Pons (tissue), 1 donor: ENCODE measurements at regions not wholly inside any gene's neighbourhood (a gene's known extent, or its start where the extent isn't known, plus 50 kb on each side); places are given as distances from the start of the nearest gene placed in this dataset.
"Not testable (repeated sequence)": the region's sequence is repeated elsewhere in the genome, so short reads cannot be mapped to it uniquely, and the experiment has no call there.

ENCODE experiments used
- DNase-seq: peaks from one replicate; pipeline ENCODE4 v3.0.0-alpha.2; 2016; ENCODE audit warnings: low spot score

DNA sequence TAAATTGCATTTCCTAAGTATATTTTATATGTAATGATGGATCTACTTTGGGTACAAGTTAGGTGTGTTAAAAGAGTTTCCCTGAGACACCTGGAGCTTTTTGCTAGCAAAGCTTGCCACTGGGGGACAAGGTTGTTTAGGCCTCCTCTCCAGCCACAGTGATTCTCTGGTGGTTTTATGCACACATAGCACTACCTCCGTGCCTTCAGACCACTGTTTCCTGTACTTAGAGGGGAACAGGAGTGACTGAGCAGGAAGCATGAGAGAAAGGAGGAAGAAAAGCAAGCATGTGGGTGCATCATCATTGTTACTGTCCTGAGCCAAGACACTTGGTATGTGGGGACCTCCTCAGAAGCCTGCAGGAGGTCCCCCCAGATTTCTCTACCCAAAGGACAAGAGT lies 272.1 kb downstream of the RASEF start:
- DNase-seq: no peak

DNA sequence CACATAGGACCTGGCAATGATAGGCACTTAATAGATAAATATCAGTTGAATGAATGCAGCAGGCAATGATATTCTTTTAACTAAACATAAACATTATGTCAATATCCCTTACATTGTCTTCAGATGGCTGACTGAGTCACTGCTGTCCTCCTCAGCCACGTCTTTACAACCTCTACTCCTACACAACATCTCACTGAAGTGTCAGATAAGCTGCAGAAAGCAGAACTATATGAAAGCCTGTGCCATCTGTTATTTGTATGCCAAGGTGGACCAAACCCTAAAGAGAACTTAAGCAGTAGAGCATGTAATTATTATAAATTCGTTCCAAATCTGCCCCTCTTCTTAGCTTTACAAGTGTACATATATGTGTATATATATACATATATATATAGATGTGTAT lies 271.2 kb downstream of the RASEF start:
- DNase-seq: no peak

DNA sequence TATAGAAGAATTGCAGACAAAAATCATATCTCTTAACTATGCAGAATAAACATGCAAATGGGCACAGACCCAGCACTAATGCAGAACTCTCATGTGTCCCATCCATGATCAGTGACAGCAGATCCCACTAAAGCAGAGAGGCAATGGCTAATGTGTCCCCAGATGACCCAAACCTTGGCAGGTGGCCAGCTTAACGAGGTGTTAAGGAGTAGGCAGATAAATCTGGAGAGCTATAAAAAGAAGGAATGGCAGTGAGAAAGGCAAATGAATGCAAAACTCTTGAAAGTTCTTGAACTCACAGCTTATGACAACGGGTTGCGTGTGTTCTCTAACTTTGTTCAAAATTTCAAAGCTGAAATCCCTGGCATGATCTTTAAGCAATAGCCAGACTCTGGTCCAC lies 265.4 kb downstream of the RASEF start:
- no peak for DNase-seq

DNA sequence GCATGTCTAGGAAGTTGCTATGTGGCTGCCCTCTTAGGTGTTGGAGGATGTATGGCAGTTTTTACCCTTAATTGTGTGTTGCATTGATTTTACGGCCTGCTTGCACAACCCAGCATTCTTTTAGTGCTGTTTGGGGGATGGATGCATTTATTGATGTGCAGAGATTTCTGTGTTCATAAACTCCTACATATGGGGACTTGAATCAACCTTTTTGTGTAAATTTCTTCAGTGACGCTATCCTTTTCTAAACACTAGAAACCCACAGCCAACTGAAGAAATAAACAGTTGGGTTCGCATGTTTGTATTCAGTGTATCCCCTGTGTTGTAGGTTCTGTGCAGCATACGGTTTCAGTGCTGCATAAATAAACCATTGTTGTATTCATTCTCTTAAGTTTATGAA lies 263.7 kb downstream of the RASEF start:
- no peak for DNase-seq

DNA sequence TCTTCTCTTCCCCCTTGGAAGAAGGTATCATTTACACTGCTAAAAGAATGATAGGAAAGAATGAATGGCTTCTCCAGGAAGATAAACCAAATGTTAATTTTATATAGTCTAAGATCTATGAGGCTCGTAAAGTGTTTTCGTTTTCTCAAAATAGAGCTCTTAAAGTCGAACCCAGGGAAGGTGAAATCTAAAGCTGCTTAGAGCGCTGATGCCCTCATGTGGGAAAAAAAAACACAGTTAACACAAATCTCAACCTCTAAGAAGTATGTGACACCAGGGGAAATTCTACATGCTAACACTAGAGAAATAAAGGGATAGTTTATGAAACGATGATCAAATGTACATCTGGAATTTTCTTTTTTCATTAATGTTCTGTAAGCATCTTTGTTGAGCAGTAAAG lies 257.9 kb downstream of the RASEF start:
- no peak for DNase-seq

DNA sequence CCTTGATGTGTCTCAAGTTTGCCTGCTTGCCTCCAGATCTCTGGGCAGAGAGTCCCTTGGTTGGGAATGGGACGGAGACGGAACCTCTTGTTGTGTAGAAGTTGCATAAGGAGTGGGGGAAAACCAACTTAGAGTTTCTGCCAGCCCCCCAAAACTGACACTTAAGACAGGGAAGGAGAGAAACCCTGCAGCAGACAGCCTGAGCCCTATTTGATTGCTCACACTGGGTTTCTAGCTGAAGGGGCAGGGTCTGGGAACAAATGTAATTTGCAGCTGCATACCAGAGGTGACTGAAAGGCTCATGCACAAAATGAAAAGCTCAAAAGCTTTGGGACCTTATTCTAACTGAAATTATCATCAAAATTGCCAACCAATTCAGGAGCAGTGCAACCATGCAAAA lies 254.5 kb downstream of the RASEF start:
- no peak for DNase-seq

DNA sequence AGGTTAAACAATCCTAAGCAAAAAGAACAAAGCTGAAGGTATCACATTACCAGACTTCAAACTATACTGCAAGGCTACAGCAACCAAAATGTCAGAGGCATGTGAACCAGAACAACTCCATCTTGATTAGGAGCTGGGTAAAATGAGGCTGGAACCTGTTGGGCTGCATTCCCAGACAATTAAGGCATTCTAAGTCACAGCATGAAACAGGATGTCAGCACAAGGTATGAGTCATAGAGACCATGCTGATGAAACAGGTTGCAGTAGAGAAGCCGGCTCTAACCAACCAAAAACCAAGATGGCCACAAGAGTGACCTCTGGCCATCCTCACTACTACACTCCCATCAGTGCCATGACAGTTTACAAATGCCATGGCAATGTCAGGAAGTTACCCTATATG lies 252.0 kb downstream of the RASEF start:
- DNase-seq: no peak

- DNase-seq: no peak
Observed at GRCh38 chr9:82819260-82819659, 243.7 kb downstream of the RASEF start.

DNA sequence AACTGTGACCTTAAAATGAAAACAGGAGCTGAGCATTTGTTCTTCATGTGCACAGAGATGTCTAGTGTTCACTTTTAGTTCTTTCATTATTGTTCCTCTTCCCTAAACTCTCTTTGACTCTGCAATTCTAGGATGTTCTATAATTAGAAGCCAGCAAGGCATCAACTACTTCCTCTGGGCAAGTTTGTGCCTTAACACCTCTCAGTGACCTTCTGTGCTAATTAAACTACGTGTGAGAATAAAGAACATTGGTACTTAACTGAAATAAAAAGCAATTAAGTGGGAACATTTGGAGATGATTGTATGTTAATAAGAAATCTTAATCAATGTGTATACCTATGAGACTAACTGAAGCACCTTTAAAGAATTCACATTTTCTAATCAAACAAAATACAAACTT lies 242.8 kb downstream of the RASEF start:
- DNase-seq: no peak

- no peak for DNase-seq
Observed at GRCh38 chr9:82829818-82830217, 233.1 kb downstream of the RASEF start.

DNA sequence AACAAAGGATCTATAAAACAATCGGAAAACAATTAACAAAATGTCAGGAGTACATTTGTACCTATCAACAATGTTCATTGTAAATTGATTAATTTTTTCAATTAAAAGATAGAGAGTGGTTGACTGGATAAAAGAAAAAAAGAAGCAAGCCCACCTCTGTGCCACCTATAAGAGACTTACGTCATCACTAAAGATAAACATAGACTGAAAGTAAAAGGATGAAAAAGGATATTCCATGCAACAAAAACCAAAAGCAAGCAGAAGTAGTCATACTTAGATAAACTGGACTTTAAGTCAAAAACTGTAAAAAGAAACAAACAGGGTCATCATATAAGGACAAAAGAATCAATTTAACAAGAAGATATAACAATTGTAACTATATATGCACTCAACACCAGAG lies 197.4 kb downstream of the RASEF start:
- no peak for DNase-seq

DNA sequence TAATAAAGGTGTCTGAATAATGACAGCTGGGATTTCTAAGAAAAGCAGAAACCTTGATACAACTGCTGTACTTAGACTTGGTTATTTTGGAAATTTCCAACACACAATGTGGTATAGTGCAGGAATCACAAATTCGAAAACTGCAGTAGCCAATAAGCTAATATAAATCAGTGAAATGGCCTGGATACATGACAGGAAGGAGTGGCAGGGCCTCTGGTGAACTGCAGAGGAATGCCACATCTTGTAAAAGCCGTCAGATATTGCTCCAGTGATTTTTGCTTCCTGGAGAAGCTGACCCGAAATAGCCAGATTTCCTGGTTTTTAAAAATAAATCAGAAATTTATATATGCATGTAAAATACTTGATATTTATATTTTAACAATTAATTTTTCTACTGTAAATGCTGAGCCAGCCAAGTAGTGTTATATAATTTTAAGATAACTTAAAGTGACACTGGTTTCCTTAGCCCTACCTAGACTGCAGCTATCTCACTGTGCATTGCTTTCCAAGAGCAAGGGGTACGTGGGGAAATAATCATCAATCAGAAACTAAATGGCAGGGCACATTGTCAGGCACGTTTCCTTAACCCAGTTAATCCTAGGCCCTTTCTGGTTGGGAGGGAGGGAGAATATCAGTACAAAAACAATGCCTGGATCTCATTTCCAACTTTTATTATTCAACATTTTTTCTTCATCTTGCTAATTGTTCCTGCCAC lies 182.4 kb downstream of the RASEF start:
- DNase-seq: no peak

DNA sequence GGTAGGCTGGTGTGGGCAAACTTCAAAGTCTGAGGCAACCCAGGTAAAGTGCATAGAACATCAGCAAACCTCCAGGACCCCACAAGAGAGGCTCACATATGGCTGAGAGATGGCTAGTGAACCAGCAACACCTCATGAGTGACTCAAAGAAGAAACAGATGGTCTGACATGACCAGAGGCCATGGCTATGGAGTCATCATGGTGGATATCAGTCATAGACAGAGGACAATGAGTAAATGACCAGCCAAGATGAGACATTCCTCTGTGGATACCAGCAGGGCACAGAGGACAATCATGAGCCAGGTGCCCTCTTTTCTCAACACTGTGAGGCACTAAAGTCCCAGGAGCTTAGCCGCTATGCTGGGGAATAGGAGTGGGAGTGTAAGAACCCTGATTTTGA lies 180.8 kb downstream of the RASEF start:
- DNase-seq: no peak

DNA sequence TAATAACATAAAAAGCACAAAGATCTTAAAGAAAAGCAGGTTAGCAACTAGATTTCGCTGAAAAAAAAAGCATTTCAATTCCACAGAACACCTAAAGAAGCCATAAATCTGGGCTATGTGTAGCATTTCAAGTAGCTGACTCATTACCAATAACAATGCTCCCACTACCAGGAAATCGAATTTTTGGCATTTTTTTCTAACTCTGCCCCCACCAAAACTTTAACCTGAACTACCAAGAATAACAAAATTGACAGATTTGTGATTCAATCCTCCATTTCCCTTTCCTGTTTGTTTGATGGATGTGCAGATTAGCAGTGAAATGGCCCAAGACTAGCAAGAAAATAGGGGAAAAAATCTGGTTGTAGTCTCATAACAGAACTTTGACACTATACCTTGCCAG lies 180.2 kb downstream of the RASEF start:
- DNase-seq: no peak

DNA sequence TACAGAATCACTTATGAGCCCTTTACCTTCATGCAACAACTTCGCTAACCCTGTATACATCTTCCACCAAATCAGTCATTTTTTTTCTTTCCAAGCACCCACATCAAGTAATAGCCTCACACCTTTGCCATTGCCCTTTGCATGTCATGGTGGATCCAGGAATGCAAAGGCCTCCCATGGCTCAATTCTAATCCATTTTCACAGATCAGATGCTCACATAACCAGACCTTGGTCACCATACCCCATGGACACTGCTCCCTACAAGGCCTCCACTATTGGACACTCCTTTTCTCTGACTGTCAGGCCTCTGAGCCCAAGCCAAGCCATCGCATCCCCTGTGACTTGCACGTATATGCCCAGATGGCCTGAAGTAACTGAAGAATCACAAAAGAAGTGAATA lies 179.5 kb downstream of the RASEF start:
- DNase-seq: no peak

- DNase-seq: not testable (repeated sequence)
Observed at GRCh38 chr9:82883974-82884373, 179.0 kb downstream of the RASEF start.

DNA sequence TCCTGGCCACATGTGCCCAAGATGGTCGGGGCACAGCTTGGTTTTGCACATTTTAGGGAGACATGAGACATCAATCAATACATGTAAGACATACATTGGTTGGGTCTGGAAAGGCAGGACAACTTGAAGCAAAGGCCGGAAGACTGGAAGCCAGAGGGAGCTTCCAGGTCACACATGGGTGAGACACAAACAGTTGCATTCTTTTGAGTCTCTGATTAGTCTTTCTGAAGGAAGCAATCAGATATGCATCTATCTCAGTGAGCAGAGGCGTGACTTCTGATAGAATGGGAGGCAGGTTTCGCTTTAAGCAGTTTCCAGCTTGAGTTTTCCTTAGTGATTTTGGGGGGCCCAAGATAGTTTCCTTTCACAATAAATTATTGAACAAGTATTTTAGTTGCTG lies 172.5 kb downstream of the RASEF start:
- DNase-seq: no peak

DNA sequence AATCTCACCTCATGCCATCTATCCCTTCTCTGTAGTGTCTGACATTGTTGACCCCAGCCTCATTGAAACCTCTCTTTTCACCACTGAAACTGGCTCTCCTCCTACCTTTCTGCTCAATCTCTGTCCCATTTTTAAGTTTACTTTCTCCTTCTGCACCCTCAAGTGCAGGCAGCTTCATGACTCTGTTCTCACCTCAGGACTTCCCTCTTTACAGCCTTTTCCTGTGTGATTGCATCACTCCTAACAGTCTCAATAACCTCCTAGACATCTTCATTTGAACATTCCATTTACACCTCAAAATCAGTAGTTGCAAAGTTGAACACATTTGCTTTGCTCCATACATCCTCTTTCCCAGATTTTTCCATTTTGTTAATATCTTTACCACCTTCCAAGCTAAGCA lies 172.1 kb downstream of the RASEF start:
- DNase-seq: no peak

- no peak for DNase-seq
Observed at GRCh38 chr9:82891321-82891720, 171.6 kb downstream of the RASEF start.

DNA sequence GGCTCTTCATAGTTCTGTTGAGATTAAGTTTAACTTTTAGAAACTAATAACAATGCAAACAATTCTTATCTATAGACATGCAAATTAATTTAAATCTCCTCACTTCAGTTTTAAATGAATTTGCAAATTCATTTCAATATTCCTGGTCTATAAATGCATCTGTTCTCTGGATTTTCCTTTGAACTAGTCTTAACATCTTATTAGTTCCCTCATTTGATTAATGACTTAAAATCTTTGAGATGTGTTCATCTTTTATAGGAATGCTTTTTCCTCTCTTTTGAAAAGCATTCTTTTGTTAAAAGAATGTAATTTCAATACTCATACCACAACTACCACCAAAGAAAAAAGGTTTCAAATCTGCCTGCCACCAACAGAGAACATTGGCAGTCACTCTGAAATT lies 169.4 kb downstream of the RASEF start:
- no peak for DNase-seq

- DNase-seq: no peak
Observed at GRCh38 chr9:82894548-82894947, 168.4 kb downstream of the RASEF start.

DNA sequence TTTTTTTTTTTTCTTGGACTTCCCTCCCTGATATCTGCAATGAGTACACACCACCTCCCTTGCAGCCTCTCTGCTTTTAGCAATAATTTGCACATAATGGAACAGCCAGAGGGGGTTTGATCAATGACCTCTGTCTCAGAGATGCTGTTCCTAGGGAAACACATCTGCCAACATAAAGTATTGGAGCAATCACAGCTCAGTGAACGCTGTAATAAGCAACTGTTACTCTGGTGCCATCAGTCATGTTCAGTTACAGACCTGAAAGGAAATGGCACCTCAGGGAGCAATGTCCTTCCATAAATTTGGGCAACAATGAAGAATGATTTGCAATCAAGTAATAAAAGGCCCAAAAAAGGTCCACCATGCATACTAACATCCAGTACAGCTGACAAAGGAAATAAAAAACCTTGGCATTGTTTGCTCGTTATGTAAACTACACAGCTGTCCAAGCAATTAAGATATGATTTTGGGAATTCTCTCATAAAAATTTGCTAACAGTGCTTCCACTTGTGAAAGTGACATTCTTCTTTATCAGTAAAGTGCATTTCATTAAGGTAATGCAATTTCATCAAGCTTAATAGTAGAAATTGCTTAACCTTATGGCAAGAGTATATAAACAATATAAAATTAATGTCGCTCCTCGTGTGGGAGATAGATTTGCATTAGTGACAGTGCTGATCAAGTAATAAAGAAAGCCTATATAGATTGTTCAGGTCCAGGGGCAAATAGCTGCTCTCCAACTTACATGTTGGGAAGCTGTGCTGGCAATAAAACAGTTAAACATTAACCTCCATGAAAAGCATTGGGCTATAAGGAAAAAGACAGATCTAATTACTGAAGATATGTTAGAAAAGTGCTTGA lies 167.8 kb downstream of the RASEF start:
- DNase-seq: no peak

- DNase-seq: no peak
Observed at GRCh38 chr9:82895822-82896110, 167.2 kb downstream of the RASEF start.

- DNase-seq: no peak
Observed at GRCh38 chr9:82903503-82903902, 159.4 kb downstream of the RASEF start.
